Neural cell (in vitro differentiated cells): ENCODE measurements at regions not wholly inside any gene's neighbourhood (a gene's known extent, or its start where the extent isn't known, plus 50 kb on each side); places are given as distances from the start of the nearest gene placed in this dataset.

ENCODE experiments used
- H2AFZ ChIP-seq: fragments of 200-600, 300-800 bp; sonication (generic), shearing (Covaris generic); 2 replicates; pipeline ENCODE4 v1.6.0; 2014; ENCODE audit warnings: low read depth, mild to moderate bottlenecking, antibody characterized with exemption, low read length, moderate library complexity
- H3F3A ChIP-seq: fragments of 200-600 bp; shearing (Covaris generic); 2 replicates; pipeline ENCODE4 v1.6.1; 2016; ENCODE audit warnings: mild to moderate bottlenecking, moderate library complexity, mixed read lengths, antibody characterized with exemption, low read length; ENCODE audit not compliant: insufficient read depth, poor library complexity, severe bottlenecking
- H3K27ac ChIP-seq: fragments of 200-600, 300-800 bp; sonication (generic), shearing (Covaris generic); 2 replicates; pipeline ENCODE4 v1.5.1; 2014; ENCODE audit warnings: mild to moderate bottlenecking, low read length, moderate library complexity
- H3K27me3 ChIP-seq: fragments of 300-800, 200-600 bp; sonication (generic), shearing (Covaris generic); 2 replicates; pipeline ENCODE4 v1.6.0; 2014; ENCODE audit warnings: mild to moderate bottlenecking, low read depth, low read length, moderate library complexity; ENCODE audit not compliant: insufficient read depth
- H3K36me3 ChIP-seq: fragments of 300-800, 200-600 bp; sonication (generic), shearing (Covaris generic); 2 replicates; pipeline ENCODE4 v1.5.1; 2014; ENCODE audit warnings: mild to moderate bottlenecking, antibody characterized with exemption, low read length, moderate library complexity; ENCODE audit not compliant: insufficient read depth
- H3K4me2 ChIP-seq: fragments of 300-800, 200-600 bp; sonication (generic), shearing (Covaris generic); 2 replicates; pipeline ENCODE4 v1.6.0; 2014; ENCODE audit warnings: mild to moderate bottlenecking, low read length
- H3K4me3 ChIP-seq: fragments of 300-800, 200-600 bp; sonication (generic), shearing (Covaris generic); 2 replicates; pipeline ENCODE4 v1.5.1; 2014; ENCODE audit warnings: mild to moderate bottlenecking, low read length, moderate library complexity
- H3K79me2 ChIP-seq: fragments of 200-600 bp; shearing (Covaris generic); replicated peaks from 2 replicates; pipeline ENCODE4 v1.6.0; 2014; ENCODE audit warnings: mild to moderate bottlenecking, low read length, moderate library complexity; ENCODE audit not compliant: insufficient read depth
- H3K9ac ChIP-seq: fragments of 300-800, 200-600 bp; sonication (generic), shearing (Covaris generic); 2 replicates; pipeline ENCODE4 v1.6.1; 2016; ENCODE audit warnings: mild to moderate bottlenecking, low read length, mixed read lengths
- H3K9me2 ChIP-seq: fragments of 200-600 bp; shearing (Covaris generic); 2 replicates; pipeline ENCODE4 v1.6.1; 2016; ENCODE audit warnings: mild to moderate bottlenecking, low read length, mixed read lengths; ENCODE audit not compliant: insufficient read depth
- H3K9me3 ChIP-seq: fragments of 200-600, 300-800 bp; sonication (generic), shearing (Covaris generic); 2 replicates; pipeline ENCODE4 v1.6.1; 2016; ENCODE audit warnings: mild to moderate bottlenecking, mixed run types, low read length, moderate library complexity, mixed read lengths
- H4K20me1 ChIP-seq: fragments of 200-600 bp; shearing (Covaris generic); 2 replicates; pipeline ENCODE4 v1.6.1; 2016; ENCODE audit warnings: mild to moderate bottlenecking, mixed run types; ENCODE audit not compliant: insufficient read depth
- CTCF ChIP-seq: fragments of 450-650 bp; IDR thresholded peaks from 2 replicates; pipeline ENCODE4 v1.5.1; 2014; ENCODE audit warnings: antibody characterized with exemption, mild to moderate bottlenecking, moderate library complexity; ENCODE audit not compliant: poor library complexity, severe bottlenecking
- EP300 ChIP-seq: fragments of 450-650 bp; conservative IDR thresholded peaks from 2 replicates; pipeline ENCODE4 v1.6.1; 2014; ENCODE audit warnings: antibody characterized with exemption, mild to moderate bottlenecking, moderate library complexity; ENCODE audit not compliant: poor library complexity, severe bottlenecking
- EZH2 ChIP-seq: fragments of 200-600, 300-800 bp; shearing (Covaris generic), sonication (generic); IDR thresholded peaks from 2 replicates; pipeline ENCODE4 v1.6.1; 2014; ENCODE audit warnings: antibody characterized with exemption, low read length, borderline replicate concordance, mild to moderate bottlenecking; ENCODE audit not compliant: insufficient read depth, poor library complexity, severe bottlenecking
- MXI1 ChIP-seq: fragments of 450-650 bp; conservative IDR thresholded peaks from 2 replicates; pipeline ENCODE4 v1.6.1; 2014; ENCODE audit warnings: antibody characterized with exemption, mild to moderate bottlenecking; ENCODE audit not compliant: poor library complexity, severe bottlenecking
- POLR2AphosphoS5 ChIP-seq: IDR thresholded peaks from 2 replicates; pipeline ENCODE4 v1.6.1; 2012
- RAD21 ChIP-seq: fragments of 450-650 bp; conservative IDR thresholded peaks from 2 replicates; pipeline ENCODE4 v1.6.1; 2014; ENCODE audit warnings: antibody characterized with exemption, mild to moderate bottlenecking, moderate library complexity
- REST ChIP-seq: IDR thresholded peaks from 2 replicates; pipeline ENCODE4 v1.6.1; 2012; ENCODE audit warnings: borderline replicate concordance
- SMC3 ChIP-seq: fragments of 450-650 bp; conservative IDR thresholded peaks from 2 replicates; pipeline ENCODE4 v1.6.1; 2014; ENCODE audit warnings: antibody characterized with exemption, mild to moderate bottlenecking, moderate library complexity; ENCODE audit not compliant: poor library complexity
- TAF1 ChIP-seq: IDR thresholded peaks from 2 replicates; pipeline ENCODE4 v1.6.1; 2012; ENCODE audit warnings: low read depth

DNA sequence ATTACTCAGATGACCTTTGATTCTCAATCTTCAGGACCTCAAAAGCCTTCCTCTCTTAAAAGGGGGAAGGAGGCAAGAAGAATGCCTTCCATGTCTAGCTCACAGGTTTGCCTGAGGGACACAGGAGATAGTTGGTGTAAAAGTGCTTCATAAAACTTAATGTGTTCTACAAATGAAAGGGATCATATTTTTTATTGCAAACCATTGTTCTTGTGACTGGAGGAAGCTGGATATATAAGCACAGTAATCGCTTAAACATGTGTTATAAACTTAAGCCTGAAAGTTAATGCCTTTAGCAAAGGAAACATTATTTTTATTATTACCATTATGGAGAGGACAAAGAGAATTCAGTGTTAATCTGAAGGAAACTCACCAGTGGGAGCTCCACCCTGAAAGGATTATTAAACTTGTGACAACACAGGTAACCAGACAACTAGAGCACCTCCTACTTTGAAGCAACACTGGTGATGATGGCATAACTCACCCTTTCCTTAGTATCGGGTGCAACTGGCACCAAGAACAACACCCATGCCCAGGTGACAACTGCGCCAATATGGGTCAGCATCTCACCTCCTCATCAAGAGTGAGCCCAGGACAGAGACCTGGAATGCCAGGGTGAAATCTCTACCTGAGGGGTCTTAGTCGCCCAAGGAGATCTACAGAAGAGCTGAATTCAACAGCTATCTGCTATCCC lies 288.7 kb upstream of the PRDM1 start:
- H3K27me3 ChIP-seq = no peaks in the 10 kb centered on the region
- H2AFZ ChIP-seq = no peak overlapping the region
- H4K20me1 ChIP-seq = no peaks in the 10 kb centered on the region
- no peaks in the 10 kb centered on the region for H3K36me3 ChIP-seq
- no peaks in the 10 kb centered on the region for H3F3A ChIP-seq
- no peaks in the 10 kb centered on the region for H3K9me3 ChIP-seq
- no peak overlapping the region for H3K4me3 ChIP-seq
- H3K79me2 ChIP-seq = no peaks in the 10 kb centered on the region
- no peak overlapping the region for H3K4me2 ChIP-seq
- H3K9ac ChIP-seq = no peak overlapping the region
- H3K9me2 ChIP-seq = no peaks in the 10 kb centered on the region
- no peak overlapping the region for H3K27ac ChIP-seq
- TF ChIP-seq EZH2 = no peak
- no peak for TF ChIP-seq CTCF
- TF ChIP-seq TAF1 = no peak
- TF ChIP-seq SMC3 = no peak
- no peak for TF ChIP-seq REST
- TF ChIP-seq MXI1 = no peak
- TF ChIP-seq RAD21 = no peak
- TF ChIP-seq POLR2AphosphoS5 = no peak
- TF ChIP-seq EP300 = no peak

DNA sequence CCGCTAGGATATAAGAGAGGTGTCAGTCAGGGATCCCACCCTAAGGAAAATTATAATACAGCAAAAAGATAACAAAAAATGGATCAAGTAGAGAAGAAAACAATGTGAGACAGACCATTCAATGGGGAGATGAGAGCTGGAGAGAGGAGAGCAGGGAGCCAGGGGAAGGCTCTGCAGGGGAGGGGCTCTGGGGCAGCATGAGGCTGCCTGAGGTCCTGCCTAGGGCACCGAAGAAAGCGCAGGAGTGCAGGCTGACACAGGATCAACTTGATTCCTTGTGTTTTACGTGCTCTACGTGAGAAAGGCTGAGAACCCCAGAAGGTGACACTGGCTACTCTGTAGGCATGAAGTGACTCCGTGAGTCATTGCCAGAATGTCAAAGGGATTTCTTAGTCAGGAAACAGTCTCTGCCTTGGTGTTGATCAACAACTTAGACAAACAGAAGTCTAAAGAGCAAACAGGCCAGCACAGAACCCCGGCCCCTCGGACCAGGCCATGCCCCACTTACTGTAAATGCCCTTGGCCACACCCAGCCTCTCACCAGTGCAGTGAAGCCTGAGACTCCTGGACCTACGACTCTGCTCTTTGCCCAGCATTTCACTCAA lies 290.1 kb upstream of the PRDM1 start:
- H2AFZ ChIP-seq = no peak overlapping the region
- H3K27me3 ChIP-seq = no peaks in the 10 kb centered on the region
- no peak overlapping the region for H3K9ac ChIP-seq
- H3K9me3 ChIP-seq = no peaks in the 10 kb centered on the region
- H3K4me3 ChIP-seq = no peak overlapping the region
- H4K20me1 ChIP-seq = no peaks in the 10 kb centered on the region
- no peak overlapping the region for H3K4me2 ChIP-seq
- no peaks in the 10 kb centered on the region for H3K79me2 ChIP-seq
- H3K9me2 ChIP-seq = no peaks in the 10 kb centered on the region
- no peaks in the 10 kb centered on the region for H3F3A ChIP-seq
- H3K36me3 ChIP-seq = no peaks in the 10 kb centered on the region
- H3K27ac ChIP-seq = no peak overlapping the region
- TF ChIP-seq SMC3 (no peak), CTCF (no peak), RAD21 (no peak), REST (no peak), EZH2 (no peak), TAF1 (no peak), MXI1 (no peak), POLR2AphosphoS5 (no peak), EP300 (no peak)
